SU-DHL-6 (cell line): ENCODE measurements at regions not wholly inside any gene's neighbourhood (a gene's known extent, or its start where the extent isn't known, plus 50 kb on each side); places are given as distances from the start of the nearest gene placed in this dataset.

Source experiments
- CTCF ChIP-seq: fragments of 200-600 bp; sonication (generic); IDR thresholded peaks from one replicate; pipeline ENCODE4 v1.5.1; 2017; ENCODE audit warnings: antibody characterized with exemption, mild to moderate bottlenecking, low read length, moderate library complexity; ENCODE audit not compliant: insufficient read depth, poor library complexity, severe bottlenecking
- EZH2phosphoT487 ChIP-seq: fragments of 200-600 bp; sonication (generic), shearing (Covaris generic); conservative IDR thresholded peaks from 2 replicates; pipeline ENCODE4 v1.6.1; 2018; ENCODE audit warnings: mild to moderate bottlenecking, antibody characterized with exemption, low read length, moderate library complexity, mixed read lengths

- no peak for TF ChIP-seq CTCF
- TF ChIP-seq EZH2phosphoT487 = no peak
These were observed 101.3 kb upstream of the CTBP2 start for GRCh38 chr10:125261491-125262186.
